ENCODE measurements at regions not wholly inside any gene's neighbourhood (a gene's known extent, or its start where the extent isn't known, plus 50 kb on each side); places are given as distances from the start of the nearest gene placed in this dataset.

- DNase-seq (ENCODE audit: low read depth), result no peak
- Histone ChIP-seq H3K27me3 (ENCODE audit: control insufficient read depth, insufficient read depth, low read length) (no peaks in the 10 kb centered on the region), H3K36me3 (ENCODE audit: control insufficient read depth, insufficient read depth, low read length) (no peaks in the 10 kb centered on the region), H3K4me3 (ENCODE audit: low read depth, low read length) (no peak overlapping the region)
- TF ChIP-seq, protein P1, sequence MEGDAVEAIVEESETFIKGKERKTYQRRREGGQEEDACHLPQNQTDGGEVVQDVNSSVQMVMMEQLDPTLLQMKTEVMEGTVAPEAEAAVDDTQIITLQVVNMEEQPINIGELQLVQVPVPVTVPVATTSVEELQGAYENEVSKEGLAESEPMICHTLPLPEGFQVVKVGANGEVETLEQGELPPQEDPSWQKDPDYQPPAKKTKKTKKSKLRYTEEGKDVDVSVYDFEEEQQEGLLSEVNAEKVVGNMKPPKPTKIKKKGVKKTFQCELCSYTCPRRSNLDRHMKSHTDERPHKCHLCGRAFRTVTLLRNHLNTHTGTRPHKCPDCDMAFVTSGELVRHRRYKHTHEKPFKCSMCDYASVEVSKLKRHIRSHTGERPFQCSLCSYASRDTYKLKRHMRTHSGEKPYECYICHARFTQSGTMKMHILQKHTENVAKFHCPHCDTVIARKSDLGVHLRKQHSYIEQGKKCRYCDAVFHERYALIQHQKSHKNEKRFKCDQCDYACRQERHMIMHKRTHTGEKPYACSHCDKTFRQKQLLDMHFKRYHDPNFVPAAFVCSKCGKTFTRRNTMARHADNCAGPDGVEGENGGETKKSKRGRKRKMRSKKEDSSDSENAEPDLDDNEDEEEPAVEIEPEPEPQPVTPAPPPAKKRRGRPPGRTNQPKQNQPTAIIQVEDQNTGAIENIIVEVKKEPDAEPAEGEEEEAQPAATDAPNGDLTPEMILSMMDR (IDR thresholded peaks at IDR 0.05; ENCODE audit: insufficient read depth, low read length, poor library complexity, severe bottlenecking), result no peak
Observed at GRCh38 chr17:72046643-72047612, 73.9 kb upstream of the SOX9 start.

GRCh38 chr17:72049914-72050313, 70.9 kb upstream of the SOX9 start:
- Histone ChIP-seq H3K4me3 (ENCODE audit: low read depth, low read length) (no peak overlapping the region), H3K27me3 (ENCODE audit: control insufficient read depth, insufficient read depth, low read length) (peaks cover 3% of the 10 kb centered on the region), H3K36me3 (ENCODE audit: control insufficient read depth, insufficient read depth, low read length) (no peaks in the 10 kb centered on the region)
- DNase-seq (ENCODE audit: low read depth), result no peak
- TF ChIP-seq, protein P1 (IDR thresholded peaks at IDR 0.05; ENCODE audit: insufficient read depth, low read length, poor library complexity, severe bottlenecking), result no peak

- Histone ChIP-seq H3K36me3 (ENCODE audit: control insufficient read depth, insufficient read depth, low read length) (no peaks in the 10 kb centered on the region), H3K27me3 (ENCODE audit: control insufficient read depth, insufficient read depth, low read length) (peaks cover 3% of the 10 kb centered on the region), H3K4me3 (ENCODE audit: low read depth, low read length) (no peak overlapping the region)
- DNase-seq (ENCODE audit: low read depth), result no peak
- TF ChIP-seq, protein P1 (IDR thresholded peaks at IDR 0.05; ENCODE audit: insufficient read depth, low read length, poor library complexity, severe bottlenecking), result no peak
Observed at GRCh38 chr17:72053036-72053435, 67.8 kb upstream of the SOX9 start.

- no peak for DNase-seq (ENCODE audit: low read depth)
- no peak overlapping the region for H3K4me3 ChIP-seq (ENCODE audit: low read depth, low read length)
Observed at GRCh38 chr17:72053449-72053848, 67.4 kb upstream of the SOX9 start.

GRCh38 chr17:72056155-72056554, 64.7 kb upstream of the SOX9 start:
- H3K4me3 ChIP-seq (ENCODE audit: low read depth, low read length), result no peak overlapping the region
- no peaks in the 10 kb centered on the region for H3K36me3 ChIP-seq (ENCODE audit: control insufficient read depth, insufficient read depth, low read length)
- H3K27me3 ChIP-seq (ENCODE audit: control insufficient read depth, insufficient read depth, low read length), result peaks cover 3% of the 10 kb centered on the region
- DNase-seq (ENCODE audit: low read depth), result no peak
- TF ChIP-seq, protein P1 (IDR thresholded peaks at IDR 0.05; ENCODE audit: insufficient read depth, low read length, poor library complexity, severe bottlenecking), result no peak

More at GRCh38 chr17:72053449-72053848, 67.4 kb upstream of the SOX9 start:
- TF ChIP-seq, protein P1 (IDR thresholded peaks at IDR 0.05; ENCODE audit: insufficient read depth, low read length, poor library complexity, severe bottlenecking), result no peak
- H3K36me3 ChIP-seq (ENCODE audit: control insufficient read depth, insufficient read depth, low read length), result no peaks in the 10 kb centered on the region
- H3K27me3 ChIP-seq (ENCODE audit: control insufficient read depth, insufficient read depth, low read length), result peaks cover 3% of the 10 kb centered on the region
